IMR-90 (cell line): ENCODE measurements at regions not wholly inside any gene's neighbourhood (a gene's known extent, or its start where the extent isn't known, plus 50 kb on each side); places are given as distances from the start of the nearest gene placed in this dataset.

Experiments
- ATAC-seq: fragments of 200-7000 bp; cut with Tn5 transposase; 2 replicates; pipeline ENCODE4 v1.9.1; 2020; ENCODE audit warnings: low read depth, mild to moderate bottlenecking, moderate library complexity
- BruUV-seq: library from RNA; stranded (reverse); fragments of 400-500 nt; replicated peaks from 2 replicates; lab custom pipeline; 2021; lab: Mats Ljungman, UMichigan
- CTCF ChIA-PET: fragments of 300-600 bp; formaldehyde crosslinking; extraction: SDS; loops from one replicate; lab custom pipeline; 2021; ENCODE audit warnings: antibody characterized with exemption; lab: Yijun Ruan, JAX
- POLR2A ChIA-PET: fragments of 300-600 bp; sonication (Branson Sonifier 250); formaldehyde crosslinking; loops from one replicate; lab custom pipeline; 2022; ENCODE audit warnings: antibody characterized with exemption; ENCODE audit not compliant: unreplicated experiment; lab: Charles Lee
- DNase-seq: peaks from one replicate; pipeline ENCODE4 v3.0.0; 2013
- H2AFZ ChIP-seq: replicated peaks from 2 replicates; pipeline ENCODE3; 2013; ENCODE audit warnings: low read length, mild to moderate bottlenecking; ENCODE audit not compliant: poor library complexity
- H2AK5ac ChIP-seq: 2 replicates; pipeline ENCODE4 v1.6.1; 2013; ENCODE audit warnings: low read depth, low read length, inconsistent platforms
- H2AK9ac ChIP-seq: replicated peaks from 2 replicates; pipeline ENCODE3; 2013; ENCODE audit warnings: mild to moderate bottlenecking, low read depth, low read length, moderate library complexity; ENCODE audit not compliant: poor library complexity
- H2BK120ac ChIP-seq: 2 replicates; pipeline ENCODE4 v1.6.1; 2013; ENCODE audit warnings: low read depth, low read length, inconsistent platforms
- H2BK15ac ChIP-seq: 3 replicates; pipeline ENCODE4 v1.6.1; 2013; ENCODE audit warnings: low read depth, low read length, inconsistent platforms
- H2BK20ac ChIP-seq: 2 replicates; pipeline ENCODE4 v1.6.1; 2013; ENCODE audit warnings: low read depth, mild to moderate bottlenecking, inconsistent platforms, low read length, moderate library complexity
- H2BK5ac ChIP-seq: 2 replicates; pipeline ENCODE4 v1.6.1; 2013; ENCODE audit warnings: mild to moderate bottlenecking, low read depth, low read length, inconsistent platforms; ENCODE audit not compliant: poor library complexity, severe bottlenecking
- H3K14ac ChIP-seq: replicated peaks from 2 replicates; pipeline ENCODE4 v1.6.1; 2013; ENCODE audit warnings: low read depth, low read length, inconsistent platforms
- H3K18ac ChIP-seq: 2 replicates; pipeline ENCODE4 v1.6.1; 2013; ENCODE audit warnings: low read depth, low read length, control low read depth
- H3K23ac ChIP-seq: 2 replicates; pipeline ENCODE4 v1.6.1; 2013; ENCODE audit warnings: low read depth, low read length, inconsistent platforms
- H3K27ac ChIP-seq: 2 replicates; pipeline ENCODE4 v1.5.1; 2013; ENCODE audit warnings: mild to moderate bottlenecking, control low read depth, low read length; ENCODE audit not compliant: insufficient read depth
- H3K27me3 ChIP-seq: 2 replicates; pipeline ENCODE4 v1.6.1; 2013; ENCODE audit warnings: low read length; ENCODE audit not compliant: control insufficient read depth, insufficient read depth
- H3K36me3 ChIP-seq: 2 replicates; pipeline ENCODE4 v1.6.1; 2013; ENCODE audit warnings: low read length, mixed read lengths; ENCODE audit not compliant: control insufficient read depth, insufficient read depth
- H3K4ac ChIP-seq: 2 replicates; pipeline ENCODE4 v1.6.1; 2013; ENCODE audit warnings: low read depth, low read length, inconsistent platforms
- H3K4me1 ChIP-seq: 2 replicates; pipeline ENCODE4 v1.6.1; 2013; ENCODE audit warnings: low read length, mixed read lengths; ENCODE audit not compliant: control insufficient read depth, insufficient read depth
- H3K4me2 ChIP-seq: 2 replicates; pipeline ENCODE4 v1.6.1; 2013; ENCODE audit warnings: low read depth, mild to moderate bottlenecking, control low read depth, low read length, moderate library complexity
- H3K4me3 ChIP-seq: 2 replicates; pipeline ENCODE4 v1.5.1; 2013; ENCODE audit warnings: low read depth, mild to moderate bottlenecking, control low read depth, low read length, moderate library complexity; ENCODE audit not compliant: insufficient read depth
- H3K56ac ChIP-seq: 2 replicates; pipeline ENCODE4 v1.6.1; 2013; ENCODE audit warnings: low read length, inconsistent platforms; ENCODE audit not compliant: insufficient read depth; ENCODE audit errors: extremely low read depth
- H3K79me1 ChIP-seq, 2 experiments: 2 replicates each; pipeline ENCODE4 v1.6.1; 2013; ENCODE audit warnings: low read length in 2 of 2, inconsistent platforms in 1 of 2, low read depth in 1 of 2
- H3K9ac ChIP-seq: 2 replicates; pipeline ENCODE4 v1.6.1; 2013; ENCODE audit warnings: low read depth, low read length, control low read depth
- H3K9me1 ChIP-seq: 2 replicates; pipeline ENCODE4 v1.6.1; 2013; ENCODE audit warnings: low read length, inconsistent platforms; ENCODE audit not compliant: insufficient read depth
- H3K9me3 ChIP-seq: 2 replicates; pipeline ENCODE4 v1.6.1; 2013; ENCODE audit warnings: low read length; ENCODE audit not compliant: control insufficient read depth, insufficient read depth
- H4K20me1 ChIP-seq: 2 replicates; pipeline ENCODE4 v1.6.1; 2013; ENCODE audit warnings: low read length, inconsistent platforms; ENCODE audit not compliant: insufficient read depth
- H4K5ac ChIP-seq: 2 replicates; pipeline ENCODE4 v1.6.1; 2013; ENCODE audit warnings: mild to moderate bottlenecking, low read depth, low read length, control low read depth
- H4K8ac ChIP-seq, 2 experiments: 2 replicates each; pipeline ENCODE4 v1.6.1; 2013; ENCODE audit warnings: low read depth in 2 of 2, low read length in 2 of 2, control low read depth in 1 of 2, inconsistent platforms in 1 of 2
- H4K91ac ChIP-seq: 2 replicates; pipeline ENCODE4 v1.6.1; 2013; ENCODE audit warnings: low read depth, low read length, inconsistent platforms; ENCODE audit not compliant: insufficient read depth
- BHLHE40 ChIP-seq: fragments of 150-350 bp; IDR thresholded peaks from 2 replicates; pipeline ENCODE4 v1.6.1; 2016; ENCODE audit warnings: mild to moderate bottlenecking, low read depth, low read length
- CEBPB ChIP-seq: IDR thresholded peaks from 2 replicates; pipeline ENCODE4 v1.6.1; 2012; ENCODE audit warnings: low read depth, low read length, improper control_type of control experiment
- CHD1 ChIP-seq: IDR thresholded peaks from 2 replicates; pipeline ENCODE4 v1.6.1; 2012; ENCODE audit warnings: low read depth, low read length, improper control_type of control experiment
- MAFK ChIP-seq: IDR thresholded peaks from 2 replicates; pipeline ENCODE4 v1.6.1; 2012; ENCODE audit warnings: low read depth, low read length, improper control_type of control experiment
- NFE2L2 ChIP-seq: fragments of 150-350 bp; IDR thresholded peaks from 2 replicates; pipeline ENCODE4 v1.6.1; 2016; ENCODE audit warnings: low read depth, mild to moderate bottlenecking, low read length
- RAD21 ChIP-seq: IDR thresholded peaks from 2 replicates; pipeline ENCODE4 v1.6.1; 2012; ENCODE audit warnings: low read length, improper control_type of control experiment
- RCOR1 ChIP-seq: IDR thresholded peaks from 2 replicates; pipeline ENCODE4 v1.6.1; 2012; ENCODE audit warnings: mild to moderate bottlenecking, low read length, improper control_type of control experiment; ENCODE audit not compliant: insufficient replicate concordance
- RFX5 ChIP-seq: IDR thresholded peaks from 2 replicates; pipeline ENCODE4 v1.8.0; 2012; ENCODE audit warnings: low read depth, mild to moderate bottlenecking, low read length, moderate library complexity
- SMC3 ChIP-seq: fragments of 150-350 bp; IDR thresholded peaks from 2 replicates; pipeline ENCODE4 v1.6.1; 2016; ENCODE audit warnings: low read depth, mild to moderate bottlenecking, antibody characterized with exemption, low read length, moderate library complexity
- WGBS, 2 experiments: methylation state at CpG; one replicate each; pipeline versions ENCODE4 v1.1.5 to v1.1.7; 2013; ENCODE audit warnings: missing lambda C conversion rate in 2 of 2; ENCODE audit not compliant: insufficient read length in 1 of 2; ENCODE audit errors: extremely low coverage in 2 of 2; 5-methylcytosine and 5-hydroxymethylcytosine counted together
- dilution Hi-C: fragments of 300-500 bp; cut with HindIII; formaldehyde crosslinking; loops from one replicate; pipeline ENCODE4 v1.14.3; 2018; ENCODE audit warnings: low sequenced_read_pairs; ENCODE audit not compliant: unreplicated experiment
- in situ Hi-C: fragments of 300-500 bp; cut with MboI; formaldehyde crosslinking; loops from 3 replicates; pipeline ENCODE4 v1.14.3; 2019; ENCODE audit warnings: low sequenced_read_pairs, inconsistent platforms, mixed read lengths
- intact Hi-C: fragments of 100-400 bp; cut with micrococcal nuclease; formaldehyde crosslinking; loops from 2 replicates; pipeline ENCODE4 v1.10.0; 2022
- TF ChIP-seq, protein P1 (sequence below): fragments of 150-350 bp; IDR thresholded peaks from 2 replicates; pipeline ENCODE4 v1.6.1; 2016; ENCODE audit warnings: low read depth, mild to moderate bottlenecking, low read length, moderate library complexity, borderline replicate concordance
- TF ChIP-seq, protein P2 (sequence below): fragments of 150-350 bp; IDR thresholded peaks from 2 replicates; pipeline ENCODE4 v1.6.1; 2017; ENCODE audit warnings: mild to moderate bottlenecking, antibody characterized with exemption, low read length, low read depth

DNA sequence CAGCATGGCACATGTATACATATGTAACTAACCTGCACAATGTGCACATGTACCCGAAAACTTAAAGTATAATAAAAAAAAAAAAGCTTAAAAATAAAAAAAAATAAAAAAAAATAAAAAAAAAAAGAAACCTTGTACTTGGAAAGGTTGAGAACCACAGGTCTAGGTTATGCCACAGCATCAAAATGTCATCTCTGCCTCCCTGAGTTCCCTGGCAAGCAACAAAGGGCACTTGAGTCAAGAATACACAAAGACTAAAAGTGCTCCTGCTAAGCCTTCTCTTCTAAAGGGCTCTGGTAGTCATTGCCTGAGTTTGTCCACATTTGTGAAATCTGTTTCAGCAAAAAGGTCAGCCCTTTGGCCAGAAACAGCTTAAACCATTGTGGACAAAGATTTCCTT lies 395.8 kb upstream of the CCDC54 start:
- Histone ChIP-seq H3K56ac (no peak overlapping the region), H3K9me1 (no peaks in the 10 kb centered on the region), H2AK9ac (no peak overlapping the region), H3K9me3 (no peaks in the 10 kb centered on the region), H3K23ac (no peak overlapping the region), H3K4me3 (no peak overlapping the region), H3K9ac (no peak overlapping the region), H3K4me2 (peak overlapping the region; percentile 54; the same call in 1 of the 2 replicates), H3K36me3 (no peaks in the 10 kb centered on the region), H2BK20ac (no peak overlapping the region), H4K20me1 (no peaks in the 10 kb centered on the region), H3K14ac (no peak overlapping the region), H2AK5ac (no peak overlapping the region), H3K27me3 (no peaks in the 10 kb centered on the region; the same call in 1 of the 2 replicates), H4K8ac (no peak overlapping the region), H4K5ac (no peak overlapping the region), H3K79me1 (no peaks in the 10 kb centered on the region), H3K4me1 (no peaks in the 10 kb centered on the region), H3K27ac (no peak overlapping the region), H2BK5ac (no peak overlapping the region), H2BK15ac (no peak overlapping the region), H4K91ac (no peak overlapping the region), H2AFZ (no peak overlapping the region), H2BK120ac (no peak overlapping the region), H3K18ac (no peak overlapping the region), H3K4ac (no peak overlapping the region)
- dilution Hi-C loops, result no loop called here
- no TSS peak for BruUV-seq
- intact Hi-C loops, result no loop called here
- ChIA-PET CTCF (interaction anchor here (0.7 kb wide), 1 partner anchor 528 kb away, joined by 3 read pairs; no protein-coding TSS in a partner anchor), POLR2A (no interaction called here)
- peak; percentile 37; the same call in 1 of the 2 replicates for ATAC-seq
- TF ChIP-seq RFX5, result no peak
- TF ChIP-seq, protein P1, sequence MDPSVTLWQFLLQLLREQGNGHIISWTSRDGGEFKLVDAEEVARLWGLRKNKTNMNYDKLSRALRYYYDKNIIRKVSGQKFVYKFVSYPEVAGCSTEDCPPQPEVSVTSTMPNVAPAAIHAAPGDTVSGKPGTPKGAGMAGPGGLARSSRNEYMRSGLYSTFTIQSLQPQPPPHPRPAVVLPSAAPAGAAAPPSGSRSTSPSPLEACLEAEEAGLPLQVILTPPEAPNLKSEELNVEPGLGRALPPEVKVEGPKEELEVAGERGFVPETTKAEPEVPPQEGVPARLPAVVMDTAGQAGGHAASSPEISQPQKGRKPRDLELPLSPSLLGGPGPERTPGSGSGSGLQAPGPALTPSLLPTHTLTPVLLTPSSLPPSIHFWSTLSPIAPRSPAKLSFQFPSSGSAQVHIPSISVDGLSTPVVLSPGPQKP, result no peak
- no peak for TF ChIP-seq NFE2L2
- TF ChIP-seq MAFK, result no peak
- TF ChIP-seq, protein P2, sequence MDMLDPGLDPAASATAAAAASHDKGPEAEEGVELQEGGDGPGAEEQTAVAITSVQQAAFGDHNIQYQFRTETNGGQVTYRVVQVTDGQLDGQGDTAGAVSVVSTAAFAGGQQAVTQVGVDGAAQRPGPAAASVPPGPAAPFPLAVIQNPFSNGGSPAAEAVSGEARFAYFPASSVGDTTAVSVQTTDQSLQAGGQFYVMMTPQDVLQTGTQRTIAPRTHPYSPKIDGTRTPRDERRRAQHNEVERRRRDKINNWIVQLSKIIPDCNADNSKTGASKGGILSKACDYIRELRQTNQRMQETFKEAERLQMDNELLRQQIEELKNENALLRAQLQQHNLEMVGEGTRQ, result no peak
- no peak for TF ChIP-seq BHLHE40
- no peak for TF ChIP-seq RCOR1
- no peak for TF ChIP-seq CEBPB
- TF ChIP-seq RAD21, result no peak
- TF ChIP-seq CHD1, result no peak
- TF ChIP-seq SMC3, result no peak
- DNase-seq, result no peak
- in situ Hi-C loops, result no loop called here
- WGBS, 2 experiments, result no CpG with 5 or more reads among the region's 1 CpG
